ENCODE measurements at regions not wholly inside any gene's neighbourhood (a gene's known extent, or its start where the extent isn't known, plus 50 kb on each side); places are given as distances from the start of the nearest gene placed in this dataset.

GRCh38 chr13:31522396-31522795 lies 216.9 kb upstream of the RXFP2 start:
- TF ChIP-seq CTCF (IDR thresholded peaks at IDR 0.05) = no peak
- DNase-seq (ENCODE audit: low spot score) (no peak), ATAC-seq (ENCODE audit: low FRiP score) (no peak)

- DNase-seq (ENCODE audit: low spot score) = no peak
- no peak for ATAC-seq (ENCODE audit: low FRiP score)
- TF ChIP-seq CTCF (IDR thresholded peaks at IDR 0.05) = no peak
Measured at GRCh38 chr13:31528176-31528575, 211.2 kb upstream of the RXFP2 start.

- no peak for TF ChIP-seq CTCF (IDR thresholded peaks at IDR 0.05)
- DNase-seq (ENCODE audit: low spot score) (no peak), ATAC-seq (ENCODE audit: low FRiP score) (no peak)
Measured at GRCh38 chr13:31528758-31529157, 210.6 kb upstream of the RXFP2 start.

GRCh38 chr13:31530922-31531321 lies 208.4 kb upstream of the RXFP2 start:
- no peak for TF ChIP-seq CTCF (IDR thresholded peaks at IDR 0.05)
- ATAC-seq (ENCODE audit: low FRiP score) = no peak
- no peak for DNase-seq (ENCODE audit: low spot score)

- ATAC-seq (ENCODE audit: low FRiP score) (no peak), DNase-seq (ENCODE audit: low spot score) (no peak)
- no peak for TF ChIP-seq CTCF (IDR thresholded peaks at IDR 0.05)
Measured at GRCh38 chr13:31537052-31537451, 202.3 kb upstream of the RXFP2 start.

- no peak for TF ChIP-seq CTCF (IDR thresholded peaks at IDR 0.05)
- ATAC-seq (ENCODE audit: low FRiP score) (no peak), DNase-seq (ENCODE audit: low spot score) (no peak)
Measured at GRCh38 chr13:31538067-31539042, 201.0 kb upstream of the RXFP2 start.

GRCh38 chr13:31540281-31540680 lies 199.0 kb upstream of the RXFP2 start:
- ATAC-seq (ENCODE audit: low FRiP score) (no peak), DNase-seq (ENCODE audit: low spot score) (no peak)
- TF ChIP-seq CTCF (IDR thresholded peaks at IDR 0.05) = no peak

All from omental fat pad (tissue), 3 donors.